ENCODE measurements at regions not wholly inside any gene's neighbourhood (a gene's known extent, or its start where the extent isn't known, plus 50 kb on each side); places are given as distances from the start of the nearest gene placed in this dataset.
A peak's percentile ranks its signal among the peaks of the same experiment; 100 is the strongest.
"Not testable (repeated sequence)": the region's sequence is repeated elsewhere in the genome, so short reads cannot be mapped to it uniquely, and the experiment has no call there.

- no peak for FAIRE-seq
- DNase-seq (ENCODE audit: insufficient read length, low spot score): no peak
These were observed 297.4 kb upstream of the LUZP2 start for GRCh38 chr11:24199461-24199860.

- no peak for FAIRE-seq
- DNase-seq (ENCODE audit: insufficient read length, low spot score): no peak
These were observed 290.8 kb upstream of the LUZP2 start for GRCh38 chr11:24206030-24206429.

- FAIRE-seq (no peak), DNase-seq (ENCODE audit: insufficient read length, low spot score) (no peak)
These were observed 290.3 kb upstream of the LUZP2 start for GRCh38 chr11:24206511-24206910.

GRCh38 chr11:24216488-24216887 lies 280.4 kb upstream of the LUZP2 start:
- FAIRE-seq (no peak), DNase-seq (ENCODE audit: insufficient read length, low spot score) (no peak)

GRCh38 chr11:24217319-24217718 lies 279.5 kb upstream of the LUZP2 start:
- not testable (repeated sequence) for FAIRE-seq; DNase-seq (ENCODE audit: insufficient read length, low spot score)

- FAIRE-seq (no peak), DNase-seq (ENCODE audit: insufficient read length, low spot score) (no peak)
These were observed 271.4 kb upstream of the LUZP2 start for GRCh38 chr11:24225501-24225900.

- FAIRE-seq: no peak
- DNase-seq (ENCODE audit: insufficient read length, low spot score): no peak
These were observed 270.2 kb upstream of the LUZP2 start for GRCh38 chr11:24226606-24227005.

GRCh38 chr11:24233041-24233440 lies 263.8 kb upstream of the LUZP2 start:
- no peak for DNase-seq (ENCODE audit: insufficient read length, low spot score)
- no peak for FAIRE-seq

- DNase-seq (ENCODE audit: insufficient read length, low spot score) (peak; percentile 15), FAIRE-seq (no peak)
These were observed 261.9 kb upstream of the LUZP2 start for GRCh38 chr11:24234822-24235508.

- FAIRE-seq (no peak), DNase-seq (ENCODE audit: insufficient read length, low spot score) (no peak)
These were observed 257.8 kb upstream of the LUZP2 start for GRCh38 chr11:24238771-24239645.

GRCh38 chr11:24239930-24240329 lies 256.9 kb upstream of the LUZP2 start:
- DNase-seq (ENCODE audit: insufficient read length, low spot score) (no peak), FAIRE-seq (no peak)

GRCh38 chr11:24240496-24241175 lies 256.2 kb upstream of the LUZP2 start:
- no peak for FAIRE-seq
- DNase-seq (ENCODE audit: insufficient read length, low spot score): no peak

- FAIRE-seq (no peak), DNase-seq (ENCODE audit: insufficient read length, low spot score) (no peak)
These were observed 250.1 kb upstream of the LUZP2 start for GRCh38 chr11:24246715-24247114.

GRCh38 chr11:24247846-24248245 lies 249.0 kb upstream of the LUZP2 start:
- FAIRE-seq (no peak), DNase-seq (ENCODE audit: insufficient read length, low spot score) (no peak)

GRCh38 chr11:24249921-24250320 lies 246.9 kb upstream of the LUZP2 start:
- DNase-seq (ENCODE audit: insufficient read length, low spot score) (no peak), FAIRE-seq (no peak)

GRCh38 chr11:24253237-24253760 lies 243.6 kb upstream of the LUZP2 start:
- no peak for FAIRE-seq
- DNase-seq (ENCODE audit: insufficient read length, low spot score): no peak

- no peak for FAIRE-seq
These were observed 232.0 kb upstream of the LUZP2 start for GRCh38 chr11:24264868-24265267.

GRCh38 chr11:24267014-24267413 lies 229.8 kb upstream of the LUZP2 start:
- no peak for FAIRE-seq
- no peak for DNase-seq (ENCODE audit: insufficient read length, low spot score)

More at GRCh38 chr11:24264868-24265267, 232.0 kb upstream of the LUZP2 start:
- no peak for DNase-seq (ENCODE audit: insufficient read length, low spot score)

- FAIRE-seq: no peak
- DNase-seq (ENCODE audit: insufficient read length, low spot score): no peak
These were observed 225.1 kb upstream of the LUZP2 start for GRCh38 chr11:24271798-24272197.

- not testable (repeated sequence) for FAIRE-seq; DNase-seq (ENCODE audit: insufficient read length, low spot score)
These were observed 222.6 kb upstream of the LUZP2 start for GRCh38 chr11:24274214-24274781.

- FAIRE-seq: no peak
These were observed 210.6 kb upstream of the LUZP2 start for GRCh38 chr11:24286238-24286637.

More at GRCh38 chr11:24286238-24286637, 210.6 kb upstream of the LUZP2 start:
- no peak for DNase-seq (ENCODE audit: insufficient read length, low spot score)
